ENCODE measurements at regions not wholly inside any gene's neighbourhood (a gene's known extent, or its start where the extent isn't known, plus 50 kb on each side); places are given as distances from the start of the nearest gene placed in this dataset.
A peak's percentile ranks its signal among the peaks of the same experiment; 100 is the strongest.
"Not testable (repeated sequence)": the region's sequence is repeated elsewhere in the genome, so short reads cannot be mapped to it uniquely, and the experiment has no call there.

- DNase-seq (ENCODE audit: low spot score), result no peak
These were observed 721.4 kb upstream of the NR2F2 start for GRCh38 chr15:95609096-95609495.

GRCh38 chr15:95610945-95611344, 719.6 kb upstream of the NR2F2 start:
- DNase-seq (ENCODE audit: low spot score), result no peak

- no peak for DNase-seq (ENCODE audit: low spot score)
These were observed 715.1 kb upstream of the NR2F2 start for GRCh38 chr15:95615436-95615835.

GRCh38 chr15:95616306-95616705, 714.2 kb upstream of the NR2F2 start:
- DNase-seq (ENCODE audit: low spot score), result no peak

- peak; percentile 46 for DNase-seq (ENCODE audit: low spot score)
These were observed 709.4 kb upstream of the NR2F2 start for GRCh38 chr15:95620934-95621579.

- DNase-seq (ENCODE audit: low spot score), result no peak
These were observed 707.7 kb upstream of the NR2F2 start for GRCh38 chr15:95622843-95623242.

GRCh38 chr15:95624100-95624499, 706.4 kb upstream of the NR2F2 start:
- no peak for DNase-seq (ENCODE audit: low spot score)

GRCh38 chr15:95624616-95625361, 705.7 kb upstream of the NR2F2 start:
- DNase-seq (ENCODE audit: low spot score), result no peak

- no peak for DNase-seq (ENCODE audit: low spot score)
These were observed 703.8 kb upstream of the NR2F2 start for GRCh38 chr15:95626501-95627361.

GRCh38 chr15:95629503-95630168, 700.9 kb upstream of the NR2F2 start:
- no peak for DNase-seq (ENCODE audit: low spot score)

GRCh38 chr15:95630683-95631082, 699.8 kb upstream of the NR2F2 start:
- DNase-seq (ENCODE audit: low spot score), result no peak

GRCh38 chr15:95635666-95636065, 694.8 kb upstream of the NR2F2 start:
- no peak for DNase-seq (ENCODE audit: low spot score)

- DNase-seq (ENCODE audit: low spot score), result no peak
These were observed 694.4 kb upstream of the NR2F2 start for GRCh38 chr15:95636107-95636506.

- DNase-seq (ENCODE audit: low spot score), result not testable (repeated sequence)
These were observed 693.3 kb upstream of the NR2F2 start for GRCh38 chr15:95637234-95637633.

GRCh38 chr15:95639208-95639607, 691.3 kb upstream of the NR2F2 start:
- no peak for DNase-seq (ENCODE audit: low spot score)

GRCh38 chr15:95644100-95644875, 686.2 kb upstream of the NR2F2 start:
- no peak for DNase-seq (ENCODE audit: low spot score)

- DNase-seq (ENCODE audit: low spot score), result no peak
These were observed 684.6 kb upstream of the NR2F2 start for GRCh38 chr15:95645791-95646338.

GRCh38 chr15:95646484-95647273, 683.8 kb upstream of the NR2F2 start:
- no peak for DNase-seq (ENCODE audit: low spot score)

- DNase-seq (ENCODE audit: low spot score), result no peak
These were observed 682.8 kb upstream of the NR2F2 start for GRCh38 chr15:95647531-95648277.
